Muscle of leg (tissue), 3 donors: ENCODE measurements at regions not wholly inside any gene's neighbourhood (a gene's known extent, or its start where the extent isn't known, plus 50 kb on each side); places are given as distances from the start of the nearest gene placed in this dataset.

Experiments
- DNase-seq: peaks from one replicate; pipeline ENCODE4 v3.0.0; 2013
- H3K27ac ChIP-seq: one replicate; pipeline ENCODE4 v1.5.1; 2013; ENCODE audit warnings: mild to moderate bottlenecking, low read length, control low read depth
- H3K27me3 ChIP-seq: one replicate; pipeline ENCODE4 v1.6.1; 2013; ENCODE audit warnings: low read length; ENCODE audit not compliant: control insufficient read depth, insufficient read depth
- H3K36me3 ChIP-seq: one replicate; pipeline ENCODE4 v1.6.1; 2013; ENCODE audit warnings: low read length; ENCODE audit not compliant: control insufficient read depth, insufficient read depth
- H3K4me1 ChIP-seq: one replicate; pipeline ENCODE4 v1.6.1; 2013; ENCODE audit warnings: low read length; ENCODE audit not compliant: control insufficient read depth, insufficient read depth
- H3K4me3 ChIP-seq: one replicate; pipeline ENCODE4 v1.5.1; 2013; ENCODE audit warnings: low read length, control low read depth
- H3K9me3 ChIP-seq: replicated peaks from 2 replicates; pipeline ENCODE4 v1.6.1; 2013; ENCODE audit warnings: low read depth, low read length; ENCODE audit not compliant: control insufficient read depth
- WGBS: methylation state at CpG from one replicate; pipeline ENCODE4 v1.1.5; 2013; ENCODE audit warnings: missing lambda C conversion rate; ENCODE audit not compliant: insufficient coverage; 5-methylcytosine and 5-hydroxymethylcytosine counted together

DNA sequence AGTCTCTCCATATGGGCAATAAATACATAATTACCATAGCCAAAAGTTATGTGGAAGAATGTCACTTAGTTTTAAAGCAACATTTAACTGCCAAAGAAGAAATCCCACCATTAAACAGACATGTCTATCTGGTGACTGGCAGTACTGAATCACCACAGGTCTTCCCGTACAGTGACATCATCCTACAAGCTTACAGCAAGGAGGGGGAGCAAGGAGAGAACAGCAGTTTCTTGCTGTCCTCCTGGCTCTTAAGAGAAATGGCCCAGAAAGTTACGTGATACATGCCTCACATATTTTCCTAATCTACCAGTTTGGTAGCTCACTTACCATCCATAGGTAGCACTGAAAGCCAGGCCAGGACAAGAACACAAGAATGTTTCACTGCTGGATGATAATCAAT lies 671.0 kb downstream of the DMRTA1 start:
- 50% methylated on average over 1 of the region's 2 CpGs for WGBS
- Histone ChIP-seq H3K27me3 (no peaks in the 10 kb centered on the region), H3K27ac (no peak overlapping the region), H3K9me3 (no peaks in the 10 kb centered on the region), H3K4me1 (no peaks in the 10 kb centered on the region), H3K4me3 (no peak overlapping the region), H3K36me3 (no peaks in the 10 kb centered on the region)
- DNase-seq, result no peak

- WGBS, result no CpG with 5 or more reads among the region's 3 CpGs
- Histone ChIP-seq H3K36me3 (no peaks in the 10 kb centered on the region), H3K27ac (no peak overlapping the region), H3K27me3 (no peaks in the 10 kb centered on the region), H3K4me3 (no peak overlapping the region), H3K9me3 (no peaks in the 10 kb centered on the region), H3K4me1 (no peaks in the 10 kb centered on the region)
- DNase-seq, result no peak
These were observed 674.0 kb downstream of the DMRTA1 start for GRCh38 chr9:23120630-23121029.

DNA sequence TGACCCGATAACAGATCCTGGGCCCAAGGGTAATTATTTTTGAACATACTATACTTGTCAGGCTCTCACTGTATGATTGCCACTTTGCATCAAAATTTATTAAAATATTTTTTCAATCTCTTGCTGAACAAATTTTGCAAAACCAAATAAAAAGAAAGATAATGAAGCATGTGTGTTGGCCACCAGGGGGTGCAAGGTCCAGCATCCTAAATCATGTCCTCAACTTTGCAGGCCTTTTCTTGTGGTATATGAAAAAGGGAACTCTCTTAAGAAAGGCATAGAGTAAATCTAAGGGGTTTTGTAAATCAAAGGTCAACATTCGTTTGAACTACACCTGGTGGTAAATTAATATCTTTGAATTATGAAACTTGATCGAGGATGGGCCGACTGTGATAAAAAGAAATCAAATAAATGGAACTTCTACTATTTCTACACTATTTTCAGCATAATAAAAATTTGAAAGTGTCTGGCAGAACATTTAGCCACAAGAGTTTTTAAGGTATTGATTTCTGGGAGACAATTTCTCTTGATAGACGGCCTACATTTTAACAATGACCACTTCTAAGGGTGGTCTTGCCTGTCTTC lies 676.5 kb downstream of the DMRTA1 start:
- H3K4me1 ChIP-seq, result no peaks in the 10 kb centered on the region
- H3K36me3 ChIP-seq, result no peaks in the 10 kb centered on the region
- peak; percentile 55 for DNase-seq
- no peak overlapping the region for H3K4me3 ChIP-seq
- no CpG with 5 or more reads among the region's 5 CpGs for WGBS
- H3K27ac ChIP-seq, result no peak overlapping the region
- H3K27me3 ChIP-seq, result no peaks in the 10 kb centered on the region
- H3K9me3 ChIP-seq, result no peaks in the 10 kb centered on the region

- H3K27ac ChIP-seq, result no peak overlapping the region
- DNase-seq, result no peak
- no peaks in the 10 kb centered on the region for H3K27me3 ChIP-seq
- no peaks in the 10 kb centered on the region for H3K4me1 ChIP-seq
- no peak overlapping the region for H3K4me3 ChIP-seq
- 90% methylated on average over 1 of the region's 1 CpG for WGBS
- peaks cover 8% of the 10 kb centered on the region for H3K9me3 ChIP-seq
- H3K36me3 ChIP-seq, result no peaks in the 10 kb centered on the region
These were observed 680.6 kb downstream of the ELAVL2 start for GRCh38 chr9:23145467-23145866.

DNA sequence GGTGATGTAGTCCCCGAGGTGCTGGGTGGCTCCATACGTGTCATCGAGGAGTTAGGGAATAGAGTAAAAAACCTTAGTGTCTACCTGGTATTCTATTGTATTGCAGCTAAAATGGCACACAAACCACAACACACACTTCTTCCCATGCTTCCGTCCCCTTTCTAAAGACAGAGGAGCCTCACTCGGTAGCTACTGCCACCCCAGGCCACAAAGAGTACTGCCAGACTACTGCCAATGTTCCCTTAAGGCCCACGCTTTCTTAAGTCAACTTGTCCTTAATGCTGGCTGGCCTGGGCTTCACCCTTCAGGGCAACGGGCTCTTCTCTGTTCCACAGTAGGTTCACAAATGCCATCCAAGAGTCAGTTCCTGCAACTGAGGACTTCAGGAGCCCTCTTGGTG lies 673.0 kb downstream of the ELAVL2 start:
- H3K36me3 ChIP-seq, result no peaks in the 10 kb centered on the region
- 89% methylated on average over 4 of the region's 7 CpGs for WGBS
- H3K27me3 ChIP-seq, result no peaks in the 10 kb centered on the region
- H3K9me3 ChIP-seq, result no peaks in the 10 kb centered on the region
- H3K4me1 ChIP-seq, result no peaks in the 10 kb centered on the region
- DNase-seq, result no peak
- no peak overlapping the region for H3K27ac ChIP-seq
- H3K4me3 ChIP-seq, result no peak overlapping the region

- DNase-seq, result no peak
- no peaks in the 10 kb centered on the region for H3K27me3 ChIP-seq
- no peak overlapping the region for H3K27ac ChIP-seq
- H3K4me1 ChIP-seq, result no peaks in the 10 kb centered on the region
- 94% methylated on average over 2 of the region's 2 CpGs for WGBS
- H3K36me3 ChIP-seq, result no peaks in the 10 kb centered on the region
- H3K4me3 ChIP-seq, result no peak overlapping the region
- no peaks in the 10 kb centered on the region for H3K9me3 ChIP-seq
These were observed 665.5 kb downstream of the ELAVL2 start for GRCh38 chr9:23160491-23160890.

DNA sequence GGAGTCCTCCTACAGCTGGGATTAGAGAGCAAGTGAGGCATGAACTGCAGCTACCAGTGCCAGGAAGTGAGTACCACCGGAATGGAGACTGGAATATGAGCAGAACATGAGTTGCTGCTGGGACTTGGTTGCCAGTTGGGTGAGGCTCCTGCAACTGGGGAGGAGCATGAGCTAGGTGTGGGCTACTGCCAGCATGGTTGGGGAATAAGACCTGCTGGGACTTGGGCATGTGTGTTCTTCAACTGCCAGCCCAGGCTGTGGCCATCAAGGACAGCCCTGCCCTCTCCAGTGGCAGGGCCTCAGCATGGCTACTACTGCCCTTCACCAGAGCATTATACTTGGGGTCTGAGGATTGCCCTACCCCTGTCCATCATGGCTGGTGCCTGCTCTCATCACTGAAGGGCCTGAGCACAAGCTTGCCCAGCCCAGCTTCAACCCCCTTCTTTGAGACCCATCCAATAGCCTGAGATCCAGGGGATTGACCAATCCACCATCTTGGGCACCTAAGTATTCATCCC lies 665.0 kb downstream of the ELAVL2 start:
- no peaks in the 10 kb centered on the region for H3K4me1 ChIP-seq
- no peaks in the 10 kb centered on the region for H3K36me3 ChIP-seq
- no peak overlapping the region for H3K4me3 ChIP-seq
- H3K27me3 ChIP-seq, result no peaks in the 10 kb centered on the region
- no peak for DNase-seq
- WGBS, result 100% methylated on average over 1 of the region's 1 CpG
- H3K9me3 ChIP-seq, result no peaks in the 10 kb centered on the region
- no peak overlapping the region for H3K27ac ChIP-seq

DNA sequence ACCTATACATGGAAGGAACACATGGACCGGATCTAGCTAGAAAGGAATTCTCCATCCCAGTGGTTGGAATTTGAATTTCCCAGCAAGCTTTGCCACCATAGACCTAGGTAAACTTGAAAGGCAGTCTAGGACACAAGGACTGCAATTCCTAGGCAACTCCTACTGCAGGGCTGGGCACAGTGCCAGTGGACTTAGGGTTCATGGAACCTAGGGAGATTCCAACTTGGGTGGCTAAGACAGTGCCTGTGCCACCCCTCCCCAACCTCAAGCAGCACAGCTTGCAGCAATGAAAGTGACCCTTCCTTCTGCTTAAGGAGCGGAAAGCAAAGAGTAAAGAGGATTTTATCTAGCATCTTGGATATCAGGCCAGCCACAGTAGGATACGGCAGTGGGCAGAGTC lies 663.3 kb downstream of the ELAVL2 start:
- H3K4me3 ChIP-seq, result no peak overlapping the region
- WGBS, result 88% methylated on average over 3 of the region's 3 CpGs
- no peak for DNase-seq
- H3K27me3 ChIP-seq, result no peaks in the 10 kb centered on the region
- no peaks in the 10 kb centered on the region for H3K4me1 ChIP-seq
- no peak overlapping the region for H3K27ac ChIP-seq
- no peaks in the 10 kb centered on the region for H3K9me3 ChIP-seq
- H3K36me3 ChIP-seq, result no peaks in the 10 kb centered on the region

DNA sequence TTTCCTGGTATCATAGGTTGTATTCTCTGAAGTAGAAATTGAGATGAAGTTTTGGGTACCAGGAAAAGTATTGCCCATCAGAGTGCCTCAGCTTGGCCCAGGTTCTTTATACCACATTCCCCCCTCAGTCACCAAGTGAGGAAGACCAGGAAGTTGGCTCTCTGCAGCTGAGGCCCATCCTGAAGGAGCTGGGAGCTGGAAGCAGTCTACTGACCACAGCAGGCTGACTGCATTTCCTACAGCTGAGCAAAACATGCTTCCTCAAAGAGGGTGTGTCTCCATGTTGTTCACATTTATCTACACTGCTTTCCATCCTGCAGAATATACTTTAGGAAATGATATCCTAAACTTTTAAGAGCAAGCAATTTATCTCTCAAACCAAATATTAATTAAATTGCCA lies 654.6 kb downstream of the ELAVL2 start:
- Histone ChIP-seq H3K4me1 (no peaks in the 10 kb centered on the region), H3K27ac (no peak overlapping the region), H3K36me3 (no peaks in the 10 kb centered on the region), H3K4me3 (no peak overlapping the region), H3K9me3 (no peaks in the 10 kb centered on the region), H3K27me3 (no peaks in the 10 kb centered on the region)
- DNase-seq, result no peak

- DNase-seq, result no peak
- Histone ChIP-seq H3K36me3 (no peaks in the 10 kb centered on the region), H3K4me1 (no peaks in the 10 kb centered on the region), H3K27ac (no peak overlapping the region), H3K9me3 (no peaks in the 10 kb centered on the region), H3K27me3 (no peaks in the 10 kb centered on the region), H3K4me3 (no peak overlapping the region)
- no CpG with 5 or more reads among the region's 4 CpGs for WGBS
These were observed 653.8 kb downstream of the ELAVL2 start for GRCh38 chr9:23172206-23172605.
